HL-60 (cell line): ENCODE measurements at regions not wholly inside any gene's neighbourhood (a gene's known extent, or its start where the extent isn't known, plus 50 kb on each side); places are given as distances from the start of the nearest gene placed in this dataset.

Experiments used
- POLR2AphosphoS5 ChIP-seq: IDR thresholded peaks from 2 replicates; pipeline ENCODE4 v1.6.1; 2012; ENCODE audit warnings: low read depth
- TF ChIP-seq, protein P1 (sequence below): IDR thresholded peaks from one replicate; pipeline ENCODE4 v1.5.1; 2011; ENCODE audit warnings: low read length, control low read depth, inconsistent platforms; ENCODE audit not compliant: insufficient read depth
- TF ChIP-seq, protein P2 (sequence below): IDR thresholded peaks from 2 replicates; pipeline ENCODE4 v1.6.1; 2012; ENCODE audit warnings: low read depth; ENCODE audit not compliant: insufficient replicate concordance

DNA sequence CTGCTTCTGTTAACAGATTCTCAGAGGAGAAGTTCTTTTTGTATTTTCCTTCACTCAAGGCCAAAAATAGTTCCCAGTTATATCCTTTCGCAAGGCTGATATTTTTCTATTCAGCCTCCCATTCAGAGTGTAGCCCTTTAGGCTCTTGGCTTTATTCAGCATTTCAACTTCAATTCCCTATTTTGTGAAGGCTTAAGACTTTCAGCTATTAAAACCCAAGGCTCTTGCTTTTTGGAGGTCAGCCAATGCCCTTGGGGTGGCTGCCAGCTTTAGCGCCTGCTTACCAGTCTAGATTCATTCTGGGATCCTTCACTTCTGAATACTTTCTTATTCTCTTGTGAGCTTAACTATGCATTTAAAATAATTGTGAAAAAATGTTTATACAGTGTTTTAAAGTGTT lies 57.3 kb upstream of the ADGRA3 start:
- TF ChIP-seq, protein P1, sequence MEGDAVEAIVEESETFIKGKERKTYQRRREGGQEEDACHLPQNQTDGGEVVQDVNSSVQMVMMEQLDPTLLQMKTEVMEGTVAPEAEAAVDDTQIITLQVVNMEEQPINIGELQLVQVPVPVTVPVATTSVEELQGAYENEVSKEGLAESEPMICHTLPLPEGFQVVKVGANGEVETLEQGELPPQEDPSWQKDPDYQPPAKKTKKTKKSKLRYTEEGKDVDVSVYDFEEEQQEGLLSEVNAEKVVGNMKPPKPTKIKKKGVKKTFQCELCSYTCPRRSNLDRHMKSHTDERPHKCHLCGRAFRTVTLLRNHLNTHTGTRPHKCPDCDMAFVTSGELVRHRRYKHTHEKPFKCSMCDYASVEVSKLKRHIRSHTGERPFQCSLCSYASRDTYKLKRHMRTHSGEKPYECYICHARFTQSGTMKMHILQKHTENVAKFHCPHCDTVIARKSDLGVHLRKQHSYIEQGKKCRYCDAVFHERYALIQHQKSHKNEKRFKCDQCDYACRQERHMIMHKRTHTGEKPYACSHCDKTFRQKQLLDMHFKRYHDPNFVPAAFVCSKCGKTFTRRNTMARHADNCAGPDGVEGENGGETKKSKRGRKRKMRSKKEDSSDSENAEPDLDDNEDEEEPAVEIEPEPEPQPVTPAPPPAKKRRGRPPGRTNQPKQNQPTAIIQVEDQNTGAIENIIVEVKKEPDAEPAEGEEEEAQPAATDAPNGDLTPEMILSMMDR: no peak
- TF ChIP-seq, protein P2, sequence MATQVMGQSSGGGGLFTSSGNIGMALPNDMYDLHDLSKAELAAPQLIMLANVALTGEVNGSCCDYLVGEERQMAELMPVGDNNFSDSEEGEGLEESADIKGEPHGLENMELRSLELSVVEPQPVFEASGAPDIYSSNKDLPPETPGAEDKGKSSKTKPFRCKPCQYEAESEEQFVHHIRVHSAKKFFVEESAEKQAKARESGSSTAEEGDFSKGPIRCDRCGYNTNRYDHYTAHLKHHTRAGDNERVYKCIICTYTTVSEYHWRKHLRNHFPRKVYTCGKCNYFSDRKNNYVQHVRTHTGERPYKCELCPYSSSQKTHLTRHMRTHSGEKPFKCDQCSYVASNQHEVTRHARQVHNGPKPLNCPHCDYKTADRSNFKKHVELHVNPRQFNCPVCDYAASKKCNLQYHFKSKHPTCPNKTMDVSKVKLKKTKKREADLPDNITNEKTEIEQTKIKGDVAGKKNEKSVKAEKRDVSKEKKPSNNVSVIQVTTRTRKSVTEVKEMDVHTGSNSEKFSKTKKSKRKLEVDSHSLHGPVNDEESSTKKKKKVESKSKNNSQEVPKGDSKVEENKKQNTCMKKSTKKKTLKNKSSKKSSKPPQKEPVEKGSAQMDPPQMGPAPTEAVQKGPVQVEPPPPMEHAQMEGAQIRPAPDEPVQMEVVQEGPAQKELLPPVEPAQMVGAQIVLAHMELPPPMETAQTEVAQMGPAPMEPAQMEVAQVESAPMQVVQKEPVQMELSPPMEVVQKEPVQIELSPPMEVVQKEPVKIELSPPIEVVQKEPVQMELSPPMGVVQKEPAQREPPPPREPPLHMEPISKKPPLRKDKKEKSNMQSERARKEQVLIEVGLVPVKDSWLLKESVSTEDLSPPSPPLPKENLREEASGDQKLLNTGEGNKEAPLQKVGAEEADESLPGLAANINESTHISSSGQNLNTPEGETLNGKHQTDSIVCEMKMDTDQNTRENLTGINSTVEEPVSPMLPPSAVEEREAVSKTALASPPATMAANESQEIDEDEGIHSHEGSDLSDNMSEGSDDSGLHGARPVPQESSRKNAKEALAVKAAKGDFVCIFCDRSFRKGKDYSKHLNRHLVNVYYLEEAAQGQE: no peak
- no peak for TF ChIP-seq POLR2AphosphoS5
